ENCODE measurements at regions not wholly inside any gene's neighbourhood (a gene's known extent, or its start where the extent isn't known, plus 50 kb on each side); places are given as distances from the start of the nearest gene placed in this dataset.

DNA sequence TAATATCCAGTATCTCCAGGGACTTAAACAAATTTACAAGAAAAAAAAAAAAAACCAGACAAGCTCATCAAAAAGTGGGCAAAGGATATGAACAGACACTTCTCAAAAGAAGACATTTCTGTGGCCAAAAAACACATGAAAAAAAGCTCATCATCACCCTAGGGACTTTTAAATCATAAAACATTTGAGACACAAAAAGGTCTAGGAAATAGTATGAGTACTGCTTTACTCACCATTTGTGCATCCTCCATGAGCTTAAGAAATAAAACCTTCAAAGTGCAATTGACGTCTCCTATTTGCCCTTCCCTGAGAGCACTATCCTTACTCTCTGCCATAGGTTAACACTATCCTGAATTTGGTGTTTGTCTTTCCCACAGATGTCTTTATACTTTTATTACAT, 193.7 kb upstream of the NREP start:
- DNase-seq: no peak
- H3K36me3 ChIP-seq (ENCODE audit: control insufficient read depth, insufficient read depth, low read length): no peaks in the 10 kb centered on the region
- no peak overlapping the region for H3K4me3 ChIP-seq (ENCODE audit: low read length)
- H3K27me3 ChIP-seq (ENCODE audit: control insufficient read depth, insufficient read depth, low read length): no peaks in the 10 kb centered on the region
- H3K4me1 ChIP-seq (ENCODE audit: control insufficient read depth, insufficient read depth, low read length): peaks cover 7% of the 10 kb centered on the region
- no peaks in the 10 kb centered on the region for H3K9me3 ChIP-seq (replicated peaks; ENCODE audit: control insufficient read depth, low read depth, low read length)
- no CpG with 5 or more reads among the region's 1 CpG for WGBS (ENCODE audit: insufficient coverage)
- no peak overlapping the region for H3K27ac ChIP-seq (ENCODE audit: low read length)

DNA sequence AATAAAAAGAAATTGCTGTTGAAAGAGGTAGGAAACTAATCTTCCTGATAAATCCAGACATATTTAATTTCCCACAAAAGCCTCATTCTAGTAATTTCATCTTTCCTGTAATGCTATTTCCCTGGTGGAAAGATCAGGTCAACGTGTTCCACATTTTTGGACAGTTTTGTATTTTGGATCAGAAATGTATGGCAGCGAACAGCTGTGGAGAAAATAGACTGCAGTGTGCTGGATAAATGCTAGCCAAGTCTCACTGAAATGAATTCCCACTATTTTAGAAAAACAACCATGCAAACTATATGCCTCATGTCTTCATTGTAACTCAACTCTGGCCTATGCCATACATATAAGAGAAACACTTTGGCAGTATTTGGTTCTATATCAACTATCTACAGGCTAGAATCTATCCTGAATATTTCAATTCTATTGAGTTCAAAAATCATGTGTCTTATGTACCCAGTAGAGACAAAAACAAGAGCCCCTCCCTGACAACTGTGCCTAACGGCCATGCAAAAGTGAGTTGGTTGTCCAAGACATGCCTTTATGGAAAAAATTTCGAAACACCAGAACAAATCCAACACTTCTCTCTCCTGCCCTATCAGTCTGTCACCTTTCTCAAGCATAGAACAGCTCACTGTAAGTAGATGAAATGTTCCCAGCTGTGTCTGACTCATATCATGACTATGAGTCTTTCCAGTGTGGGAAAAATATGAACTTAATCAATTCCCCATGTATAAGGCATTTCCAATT, 191.3 kb upstream of the NREP start:
- peaks cover 7% of the 10 kb centered on the region for H3K4me1 ChIP-seq (ENCODE audit: control insufficient read depth, insufficient read depth, low read length)
- peak overlapping the region; percentile 84 for H3K27ac ChIP-seq (ENCODE audit: low read length)
- WGBS (ENCODE audit: insufficient coverage): no CpG with 5 or more reads among the region's 4 CpGs
- no peaks in the 10 kb centered on the region for H3K36me3 ChIP-seq (ENCODE audit: control insufficient read depth, insufficient read depth, low read length)
- H3K4me3 ChIP-seq (ENCODE audit: low read length): no peak overlapping the region
- H3K27me3 ChIP-seq (ENCODE audit: control insufficient read depth, insufficient read depth, low read length): no peaks in the 10 kb centered on the region
- peak; percentile 98 for DNase-seq
- no peaks in the 10 kb centered on the region for H3K9me3 ChIP-seq (replicated peaks; ENCODE audit: control insufficient read depth, low read depth, low read length)

DNA sequence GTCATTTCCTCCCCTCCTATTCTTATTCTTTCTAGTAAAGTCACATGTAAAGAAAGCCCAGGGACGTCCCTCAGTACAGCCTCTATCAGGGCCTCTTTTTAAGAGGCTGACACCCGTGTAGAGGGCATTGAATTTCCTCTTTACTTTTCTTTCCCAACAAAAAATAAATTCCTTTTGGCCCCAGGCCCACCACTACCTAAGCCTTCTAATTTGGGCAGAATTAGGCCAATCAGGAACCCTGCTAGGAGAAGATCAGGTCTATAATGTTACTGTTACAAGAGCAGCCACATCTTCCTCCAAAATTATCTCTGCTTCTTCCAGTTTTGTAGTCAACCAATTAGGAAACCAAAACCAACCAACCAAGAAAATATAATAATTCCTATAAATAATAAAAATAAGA, 189.6 kb upstream of the NREP start:
- Histone ChIP-seq H3K4me1 (ENCODE audit: control insufficient read depth, insufficient read depth, low read length) (peaks cover 7% of the 10 kb centered on the region), H3K36me3 (ENCODE audit: control insufficient read depth, insufficient read depth, low read length) (no peaks in the 10 kb centered on the region), H3K9me3 (replicated peaks; ENCODE audit: control insufficient read depth, low read depth, low read length) (no peaks in the 10 kb centered on the region), H3K27ac (ENCODE audit: low read length) (no peak overlapping the region), H3K27me3 (ENCODE audit: control insufficient read depth, insufficient read depth, low read length) (no peaks in the 10 kb centered on the region), H3K4me3 (ENCODE audit: low read length) (no peak overlapping the region)
- DNase-seq: no peak
- 67% methylated on average over 1 of the region's 2 CpGs for WGBS (ENCODE audit: insufficient coverage)

DNA sequence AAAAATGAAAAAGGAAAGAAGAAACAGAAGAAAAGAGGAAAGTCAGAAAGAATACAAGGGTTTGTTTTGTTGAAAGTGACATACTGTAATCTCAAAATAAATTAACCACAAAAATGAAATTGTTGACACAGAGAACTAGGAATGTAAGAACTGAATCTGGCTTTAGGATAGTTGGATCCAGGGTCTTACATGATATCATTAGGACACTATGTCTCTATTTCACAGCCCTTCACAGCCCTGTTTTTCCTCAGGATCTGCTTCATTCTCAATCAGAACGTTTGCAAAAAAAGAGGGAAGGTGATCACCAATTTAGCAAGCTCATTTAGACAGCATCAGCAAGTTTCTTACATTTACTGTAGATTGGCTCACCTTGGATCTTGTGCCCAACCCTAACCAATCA, 188.5 kb upstream of the NREP start:
- no peaks in the 10 kb centered on the region for H3K36me3 ChIP-seq (ENCODE audit: control insufficient read depth, insufficient read depth, low read length)
- no peaks in the 10 kb centered on the region for H3K9me3 ChIP-seq (replicated peaks; ENCODE audit: control insufficient read depth, low read depth, low read length)
- no peaks in the 10 kb centered on the region for H3K27me3 ChIP-seq (ENCODE audit: control insufficient read depth, insufficient read depth, low read length)
- H3K27ac ChIP-seq (ENCODE audit: low read length): no peak overlapping the region
- H3K4me1 ChIP-seq (ENCODE audit: control insufficient read depth, insufficient read depth, low read length): peaks cover 7% of the 10 kb centered on the region
- no CpG with 5 or more reads among the region's 1 CpG for WGBS (ENCODE audit: insufficient coverage)
- no peak overlapping the region for H3K4me3 ChIP-seq (ENCODE audit: low read length)
- DNase-seq: no peak

DNA sequence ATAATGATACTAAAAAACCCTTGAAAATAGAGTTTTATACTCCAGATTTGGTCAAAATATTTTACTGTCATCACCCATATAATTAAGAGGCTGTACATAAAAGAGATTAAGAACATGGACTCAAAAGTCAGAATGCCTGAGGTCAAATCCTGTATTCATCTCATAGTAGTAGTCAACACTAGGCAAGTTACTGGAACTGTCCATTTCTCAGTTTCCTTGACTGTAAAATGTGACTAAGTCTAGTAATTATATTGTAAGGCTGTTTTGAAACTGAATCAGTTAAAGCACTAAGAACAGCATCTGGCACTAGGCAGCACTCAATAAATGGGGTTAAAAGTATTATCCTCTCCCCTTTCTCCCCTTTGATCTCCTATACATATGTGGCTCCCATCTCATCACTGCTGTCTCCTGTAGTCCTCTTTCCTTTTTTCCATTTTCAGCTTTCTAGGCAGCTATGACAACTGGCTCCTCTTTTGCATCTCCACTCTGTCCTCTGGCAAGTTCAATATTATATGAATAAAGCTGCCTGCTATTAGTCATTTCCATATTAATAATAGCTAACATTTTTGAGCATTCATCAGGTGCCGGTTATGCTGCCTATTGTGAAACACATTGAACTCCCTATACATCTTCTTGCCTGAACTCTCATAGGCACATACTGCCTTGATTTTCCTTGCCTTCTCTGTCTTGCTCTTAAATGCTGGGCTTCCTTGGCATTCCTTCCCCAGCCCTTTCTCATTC, 185.8 kb upstream of the NREP start:
- Histone ChIP-seq H3K36me3 (ENCODE audit: control insufficient read depth, insufficient read depth, low read length) (no peaks in the 10 kb centered on the region), H3K4me1 (ENCODE audit: control insufficient read depth, insufficient read depth, low read length) (peaks cover 3% of the 10 kb centered on the region), H3K27me3 (ENCODE audit: control insufficient read depth, insufficient read depth, low read length) (no peaks in the 10 kb centered on the region), H3K4me3 (ENCODE audit: low read length) (no peak overlapping the region), H3K9me3 (replicated peaks; ENCODE audit: control insufficient read depth, low read depth, low read length) (no peaks in the 10 kb centered on the region), H3K27ac (ENCODE audit: low read length) (no peak overlapping the region)
- DNase-seq: no peak
- WGBS (ENCODE audit: insufficient coverage): 33% methylated on average over 1 of the region's 1 CpG

DNA sequence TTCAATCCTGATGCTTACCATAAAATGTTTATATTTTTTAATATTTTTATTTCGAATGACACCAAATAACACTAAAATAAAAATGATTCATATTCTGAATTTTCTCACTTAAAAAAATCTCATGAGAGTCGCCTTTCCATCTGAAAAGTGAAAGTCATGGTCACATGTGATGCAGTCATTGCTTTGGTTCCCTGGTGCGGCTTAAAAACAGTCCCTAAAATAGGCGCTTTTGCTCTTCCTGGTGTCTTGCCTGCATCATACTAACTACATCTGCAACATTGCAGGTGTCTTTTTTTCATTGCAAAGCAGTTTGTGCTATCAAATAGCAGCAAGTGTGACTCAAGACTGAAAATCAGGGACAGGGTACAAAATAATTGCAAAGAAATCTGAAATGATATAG, 185.2 kb upstream of the NREP start:
- Histone ChIP-seq H3K9me3 (replicated peaks; ENCODE audit: control insufficient read depth, low read depth, low read length) (no peaks in the 10 kb centered on the region), H3K4me3 (ENCODE audit: low read length) (no peak overlapping the region), H3K36me3 (ENCODE audit: control insufficient read depth, insufficient read depth, low read length) (no peaks in the 10 kb centered on the region), H3K27ac (ENCODE audit: low read length) (no peak overlapping the region), H3K27me3 (ENCODE audit: control insufficient read depth, insufficient read depth, low read length) (no peaks in the 10 kb centered on the region), H3K4me1 (ENCODE audit: control insufficient read depth, insufficient read depth, low read length) (peaks cover 3% of the 10 kb centered on the region)
- DNase-seq: no peak
- 90% methylated on average over 2 of the region's 4 CpGs for WGBS (ENCODE audit: insufficient coverage)

DNA sequence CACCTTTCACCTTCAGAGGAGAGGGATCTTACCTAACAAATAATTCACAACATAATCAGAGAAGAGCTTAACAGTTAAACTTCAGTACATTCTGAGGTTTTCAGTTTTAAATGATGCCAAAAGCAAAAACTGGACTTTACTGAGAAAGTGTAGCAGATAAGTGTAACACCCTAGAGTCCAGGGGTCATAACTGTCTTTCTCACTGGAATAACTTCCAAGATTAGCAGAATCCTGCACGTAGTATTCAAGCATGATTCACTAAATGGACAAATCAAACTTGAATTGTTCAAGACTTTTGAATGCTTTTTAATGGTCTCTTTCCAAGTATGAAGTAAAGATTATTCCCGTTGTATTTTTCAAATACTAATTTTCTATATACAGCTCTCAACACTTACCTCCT, 180.1 kb upstream of the NREP start:
- H3K36me3 ChIP-seq (ENCODE audit: control insufficient read depth, insufficient read depth, low read length): no peaks in the 10 kb centered on the region
- no peaks in the 10 kb centered on the region for H3K27me3 ChIP-seq (ENCODE audit: control insufficient read depth, insufficient read depth, low read length)
- DNase-seq: no peak
- peaks cover 3% of the 10 kb centered on the region for H3K4me1 ChIP-seq (ENCODE audit: control insufficient read depth, insufficient read depth, low read length)
- no peak overlapping the region for H3K27ac ChIP-seq (ENCODE audit: low read length)
- no CpG with 5 or more reads among the region's 2 CpGs for WGBS (ENCODE audit: insufficient coverage)
- H3K4me3 ChIP-seq (ENCODE audit: low read length): no peak overlapping the region
- H3K9me3 ChIP-seq (replicated peaks; ENCODE audit: control insufficient read depth, low read depth, low read length): no peaks in the 10 kb centered on the region

DNA sequence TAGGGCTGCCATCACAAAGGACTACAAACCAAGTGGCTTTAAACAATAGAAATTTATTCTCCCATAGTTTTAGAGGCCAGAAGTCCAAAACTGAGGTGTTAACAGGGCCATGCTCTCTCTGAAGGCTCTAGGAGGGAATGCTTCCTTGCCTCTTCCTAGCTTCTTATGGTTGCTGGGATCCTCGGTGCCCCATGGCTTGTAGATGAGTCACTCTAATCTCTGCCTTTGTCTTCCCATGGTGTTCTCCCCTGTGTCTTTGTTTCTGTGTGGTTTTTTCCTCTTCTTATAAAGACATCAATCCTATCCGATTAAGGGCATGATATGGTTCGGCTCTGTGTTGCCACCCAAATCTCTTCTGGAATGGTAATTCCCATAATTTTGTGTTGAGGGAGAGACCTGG, 178.8 kb upstream of the NREP start:
- WGBS (ENCODE audit: insufficient coverage): no CpG with 5 or more reads among the region's 3 CpGs
- Histone ChIP-seq H3K4me3 (ENCODE audit: low read length) (no peak overlapping the region), H3K27me3 (ENCODE audit: control insufficient read depth, insufficient read depth, low read length) (no peaks in the 10 kb centered on the region), H3K27ac (ENCODE audit: low read length) (no peak overlapping the region), H3K9me3 (replicated peaks; ENCODE audit: control insufficient read depth, low read depth, low read length) (no peaks in the 10 kb centered on the region), H3K4me1 (ENCODE audit: control insufficient read depth, insufficient read depth, low read length) (peaks cover 3% of the 10 kb centered on the region), H3K36me3 (ENCODE audit: control insufficient read depth, insufficient read depth, low read length) (no peaks in the 10 kb centered on the region)
- DNase-seq: no peak

DNA sequence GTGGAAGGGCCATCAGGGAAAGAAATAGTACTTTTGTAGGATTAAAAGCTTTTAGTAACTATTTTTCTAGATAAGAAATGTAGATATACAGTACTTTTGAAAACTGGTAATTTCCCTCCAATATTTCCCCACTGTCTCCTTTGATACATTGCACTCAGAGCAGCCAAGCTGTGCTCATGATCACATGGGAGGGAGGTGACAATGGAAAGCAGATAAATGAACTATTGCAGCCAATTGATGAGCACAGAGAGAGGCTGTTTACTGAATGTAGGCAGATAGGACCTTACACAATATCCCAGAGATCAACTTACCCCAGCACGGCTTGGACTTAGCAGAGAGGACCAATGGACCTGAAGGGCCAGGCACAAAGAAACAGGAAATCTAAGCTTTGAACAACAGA, 178.0 kb upstream of the NREP start:
- Histone ChIP-seq H3K4me1 (ENCODE audit: control insufficient read depth, insufficient read depth, low read length) (peaks cover 3% of the 10 kb centered on the region), H3K4me3 (ENCODE audit: low read length) (no peak overlapping the region), H3K27ac (ENCODE audit: low read length) (no peak overlapping the region), H3K36me3 (ENCODE audit: control insufficient read depth, insufficient read depth, low read length) (no peaks in the 10 kb centered on the region), H3K9me3 (replicated peaks; ENCODE audit: control insufficient read depth, low read depth, low read length) (no peaks in the 10 kb centered on the region), H3K27me3 (ENCODE audit: control insufficient read depth, insufficient read depth, low read length) (no peaks in the 10 kb centered on the region)
- WGBS (ENCODE audit: insufficient coverage): no CpG with 5 or more reads among the region's 1 CpG
- DNase-seq: no peak

DNA sequence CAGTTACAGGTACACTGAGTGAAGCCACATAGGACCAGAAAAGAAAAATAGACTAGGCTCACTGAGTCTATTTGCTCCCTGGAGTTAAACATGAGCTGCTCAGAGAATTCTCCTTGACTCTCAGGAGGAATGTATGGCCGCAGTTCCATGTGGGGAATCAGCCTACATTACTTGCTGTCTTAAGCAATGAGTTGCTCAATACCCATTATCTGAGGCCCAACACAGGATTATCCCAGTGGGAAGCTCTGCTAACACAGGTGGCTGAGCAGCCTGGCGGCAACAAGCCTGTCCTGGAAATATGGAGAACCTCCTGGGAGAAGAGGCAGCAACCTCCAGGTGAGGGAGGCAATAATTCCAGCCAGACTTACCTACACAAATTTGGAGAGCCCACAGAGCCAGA, 177.5 kb upstream of the NREP start:
- no peak for DNase-seq
- Histone ChIP-seq H3K4me1 (ENCODE audit: control insufficient read depth, insufficient read depth, low read length) (peaks cover 5% of the 10 kb centered on the region), H3K27ac (ENCODE audit: low read length) (no peak overlapping the region), H3K4me3 (ENCODE audit: low read length) (no peak overlapping the region), H3K27me3 (ENCODE audit: control insufficient read depth, insufficient read depth, low read length) (no peaks in the 10 kb centered on the region), H3K9me3 (replicated peaks; ENCODE audit: control insufficient read depth, low read depth, low read length) (no peaks in the 10 kb centered on the region), H3K36me3 (ENCODE audit: control insufficient read depth, insufficient read depth, low read length) (no peaks in the 10 kb centered on the region)
- WGBS (ENCODE audit: insufficient coverage): 86% methylated on average over 1 of the region's 2 CpGs
